Ovary (tissue), 3 donors: ENCODE measurements at regions not wholly inside any gene's neighbourhood (a gene's known extent, or its start where the extent isn't known, plus 50 kb on each side); places are given as distances from the start of the nearest gene placed in this dataset.

Experiments
- EP300 ChIP-seq: sonication (generic); formaldehyde crosslinking; IDR thresholded peaks from one replicate; pipeline ENCODE4 v1.6.1; 2017; ENCODE audit warnings: antibody characterized with exemption
- TF ChIP-seq, protein P1 (sequence below), 3 donors: fragments of 450-650 bp in 2 of 3; fragments of 200-600 bp in 1 of 3; IDR thresholded peaks; one replicate each; pipeline versions ENCODE4 v1.5.1 to v1.8.0; 2016 to 2022; ENCODE audit warnings: antibody characterized with exemption in 3 of 3, mild to moderate bottlenecking in 1 of 3
- donor health status: DM: no; HTN: no; CAD: no.

DNA sequence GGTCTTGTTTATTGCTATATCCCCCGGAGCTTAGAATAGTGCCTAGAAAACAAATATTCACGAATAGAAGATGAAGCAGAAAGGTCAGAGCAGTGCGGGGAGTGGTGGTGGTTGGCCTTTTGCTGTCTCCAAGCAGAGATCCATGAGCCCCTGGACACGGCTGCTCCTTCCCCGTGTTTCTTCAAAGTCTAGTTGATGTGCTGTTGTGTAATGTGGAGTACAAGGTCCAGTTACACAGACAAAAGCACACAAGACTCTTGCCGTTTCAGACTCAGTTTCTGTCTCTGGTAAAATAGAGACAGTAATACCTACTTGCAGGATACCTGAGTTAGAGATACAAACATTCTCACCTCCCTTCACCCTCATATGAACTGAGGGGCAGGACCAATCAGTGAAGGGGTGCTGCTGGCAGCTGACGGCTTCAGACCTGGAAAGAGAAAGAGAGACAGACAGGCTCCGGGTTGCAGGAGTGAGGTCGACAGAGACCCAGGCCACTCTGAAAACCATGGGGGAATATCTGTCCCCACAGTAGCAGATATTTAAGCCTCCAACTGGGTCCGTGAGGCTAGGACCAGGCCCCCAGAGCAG lies 56.2 kb downstream of the RASSF10 start:
- TF ChIP-seq, protein P1, sequence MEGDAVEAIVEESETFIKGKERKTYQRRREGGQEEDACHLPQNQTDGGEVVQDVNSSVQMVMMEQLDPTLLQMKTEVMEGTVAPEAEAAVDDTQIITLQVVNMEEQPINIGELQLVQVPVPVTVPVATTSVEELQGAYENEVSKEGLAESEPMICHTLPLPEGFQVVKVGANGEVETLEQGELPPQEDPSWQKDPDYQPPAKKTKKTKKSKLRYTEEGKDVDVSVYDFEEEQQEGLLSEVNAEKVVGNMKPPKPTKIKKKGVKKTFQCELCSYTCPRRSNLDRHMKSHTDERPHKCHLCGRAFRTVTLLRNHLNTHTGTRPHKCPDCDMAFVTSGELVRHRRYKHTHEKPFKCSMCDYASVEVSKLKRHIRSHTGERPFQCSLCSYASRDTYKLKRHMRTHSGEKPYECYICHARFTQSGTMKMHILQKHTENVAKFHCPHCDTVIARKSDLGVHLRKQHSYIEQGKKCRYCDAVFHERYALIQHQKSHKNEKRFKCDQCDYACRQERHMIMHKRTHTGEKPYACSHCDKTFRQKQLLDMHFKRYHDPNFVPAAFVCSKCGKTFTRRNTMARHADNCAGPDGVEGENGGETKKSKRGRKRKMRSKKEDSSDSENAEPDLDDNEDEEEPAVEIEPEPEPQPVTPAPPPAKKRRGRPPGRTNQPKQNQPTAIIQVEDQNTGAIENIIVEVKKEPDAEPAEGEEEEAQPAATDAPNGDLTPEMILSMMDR (IDR thresholded peaks at IDR 0.05) = no peak
- TF ChIP-seq EP300 = no peak
